ENCODE measurements at regions not wholly inside any gene's neighbourhood (a gene's known extent, or its start where the extent isn't known, plus 50 kb on each side); places are given as distances from the start of the nearest gene placed in this dataset.
"Not testable (repeated sequence)": the region's sequence is repeated elsewhere in the genome, so short reads cannot be mapped to it uniquely, and the experiment has no call there.

DNA sequence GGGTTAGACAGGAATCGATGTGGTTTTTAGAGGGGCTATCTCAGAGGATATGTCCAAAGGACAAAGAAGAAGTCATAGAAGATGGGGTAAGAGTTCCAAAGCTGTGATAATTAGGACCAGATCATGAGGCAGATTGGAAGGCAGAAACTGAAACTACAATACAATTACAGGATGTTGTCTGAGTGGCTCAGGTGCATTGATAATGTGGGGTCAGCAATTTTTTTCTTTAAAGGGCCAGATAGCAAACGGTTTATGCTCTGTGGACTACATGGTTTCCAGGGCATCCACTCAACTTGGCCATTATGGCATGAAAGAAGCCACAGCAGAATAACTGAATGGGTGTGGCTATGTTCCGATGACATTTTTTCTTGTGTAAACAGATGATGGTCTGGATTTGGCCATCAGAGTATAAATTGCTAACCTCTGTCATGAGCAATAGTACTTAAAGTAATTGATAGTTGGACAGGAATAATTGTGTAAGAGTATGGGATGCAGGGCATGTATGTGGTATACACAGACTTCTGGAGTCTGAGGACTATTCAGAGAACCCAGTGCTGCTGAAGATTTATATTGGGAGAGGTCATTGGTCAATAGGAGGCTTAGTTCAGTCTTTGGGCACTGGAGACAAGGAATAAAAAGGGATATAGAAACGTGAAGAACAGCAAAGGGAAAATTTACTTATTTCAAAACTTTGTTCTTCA, 198.4 kb upstream of the ADGRL4 start:
- DNase-seq, result no peak

DNA sequence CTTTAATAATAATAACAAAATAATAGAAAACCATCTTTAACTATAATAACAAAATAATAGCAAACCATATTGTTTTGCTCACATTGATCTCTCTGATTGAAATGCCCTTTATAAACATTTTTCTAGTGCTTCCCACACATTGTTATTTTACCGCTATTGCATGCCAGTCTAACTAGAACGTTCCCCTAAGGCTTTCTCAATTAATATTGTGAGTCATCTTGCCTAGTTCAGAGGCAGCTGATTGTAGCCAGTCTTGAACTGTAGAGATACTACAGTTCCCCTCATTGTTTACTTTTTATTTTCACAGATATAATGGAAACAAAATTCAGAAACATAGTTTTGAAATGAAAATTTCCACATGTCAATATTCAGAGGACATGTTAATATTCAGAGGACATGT, 192.3 kb upstream of the ADGRL4 start:
- DNase-seq, result no peak

DNA sequence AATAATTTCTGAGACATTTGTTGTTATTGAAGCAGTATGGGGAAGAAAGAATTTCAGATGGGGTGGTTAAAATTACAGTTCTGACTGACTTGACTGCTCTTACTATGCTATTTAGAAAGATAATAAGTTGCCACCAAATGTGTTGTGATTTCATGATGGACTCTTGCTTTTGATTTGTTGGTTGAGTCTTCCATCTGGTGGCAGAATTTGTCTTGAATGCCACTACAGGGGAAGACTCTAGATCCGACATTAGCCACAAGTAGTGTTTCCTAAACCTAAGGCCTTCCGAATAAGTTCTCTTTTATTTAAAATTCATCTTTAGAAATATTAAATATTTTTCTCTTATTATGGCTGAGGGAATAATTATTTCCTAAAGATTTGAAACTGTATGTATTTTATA, 190.9 kb upstream of the ADGRL4 start:
- DNase-seq, result no peak

- DNase-seq, result no peak
These were observed 189.7 kb upstream of the ADGRL4 start for GRCh38 chr1:79196211-79196610.

- no peak for DNase-seq
These were observed 186.9 kb upstream of the ADGRL4 start for GRCh38 chr1:79193211-79194079.

GRCh38 chr1:79190074-79190473, 183.5 kb upstream of the ADGRL4 start:
- DNase-seq, result no peak

- no peak for DNase-seq
These were observed 181.8 kb upstream of the ADGRL4 start for GRCh38 chr1:79188337-79188736.

DNA sequence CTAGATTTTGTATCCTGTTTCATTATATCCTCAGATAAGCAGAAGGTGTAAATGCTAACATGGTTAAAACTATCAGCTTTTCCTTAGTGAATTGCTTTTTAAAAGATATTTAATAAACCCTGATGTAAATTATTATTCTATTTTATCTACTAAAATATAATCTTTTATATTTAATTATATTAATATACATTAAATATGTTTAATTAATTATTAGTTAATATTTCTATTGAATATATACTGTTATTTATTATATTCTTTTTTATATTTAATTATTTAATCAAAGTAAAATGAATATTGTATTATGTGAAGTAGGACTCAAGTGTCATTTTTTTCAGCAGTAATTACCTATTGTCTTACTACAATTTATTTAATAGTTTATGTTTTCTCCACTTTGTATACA, 179.7 kb upstream of the ADGRL4 start:
- no peak for DNase-seq

- no peak for DNase-seq
These were observed 171.3 kb upstream of the ADGRL4 start for GRCh38 chr1:79177844-79178243.

GRCh38 chr1:79161077-79161476, 154.5 kb upstream of the ADGRL4 start:
- DNase-seq, result no peak

DNA sequence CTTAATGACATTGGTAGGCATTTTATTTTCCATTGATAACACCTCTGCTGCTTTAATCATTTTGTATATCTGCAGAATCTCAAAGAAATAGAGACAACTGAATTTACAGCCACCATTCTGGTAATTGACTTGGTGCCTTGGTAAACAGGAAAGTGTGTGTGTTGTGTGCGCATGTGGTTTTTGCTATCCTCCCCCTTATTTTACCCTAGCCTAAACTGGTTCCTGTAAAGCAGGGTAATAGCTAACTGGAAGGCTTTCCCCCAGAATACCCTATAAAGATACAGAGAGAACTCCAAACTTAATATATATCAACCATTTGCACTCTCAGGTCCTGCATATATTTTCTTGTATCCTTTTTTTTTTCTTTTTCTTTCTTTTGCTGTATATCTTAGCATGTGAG, 149.5 kb upstream of the ADGRL4 start:
- DNase-seq, result no peak

GRCh38 chr1:79151006-79151796, 144.7 kb upstream of the ADGRL4 start:
- no peak for DNase-seq

DNA sequence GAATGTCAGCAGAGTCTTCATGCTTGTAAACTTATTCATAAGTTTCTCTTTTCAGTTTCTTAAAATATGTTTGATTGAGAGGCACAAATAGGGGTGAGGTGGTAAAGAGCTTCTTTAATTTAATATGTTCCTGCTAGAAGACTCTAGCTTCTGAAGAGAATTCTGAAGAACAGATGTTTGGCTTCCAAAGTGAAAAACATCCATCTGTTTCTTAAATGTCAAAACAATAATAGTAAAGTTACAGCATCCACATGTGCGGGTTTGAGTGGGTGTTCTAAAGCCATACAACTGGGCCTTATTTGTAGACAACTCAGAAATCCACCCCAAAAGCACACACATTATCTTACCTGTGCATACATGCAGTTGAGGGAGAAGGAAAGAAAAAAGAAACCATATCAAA, 144.0 kb upstream of the ADGRL4 start:
- DNase-seq, result no peak

DNA sequence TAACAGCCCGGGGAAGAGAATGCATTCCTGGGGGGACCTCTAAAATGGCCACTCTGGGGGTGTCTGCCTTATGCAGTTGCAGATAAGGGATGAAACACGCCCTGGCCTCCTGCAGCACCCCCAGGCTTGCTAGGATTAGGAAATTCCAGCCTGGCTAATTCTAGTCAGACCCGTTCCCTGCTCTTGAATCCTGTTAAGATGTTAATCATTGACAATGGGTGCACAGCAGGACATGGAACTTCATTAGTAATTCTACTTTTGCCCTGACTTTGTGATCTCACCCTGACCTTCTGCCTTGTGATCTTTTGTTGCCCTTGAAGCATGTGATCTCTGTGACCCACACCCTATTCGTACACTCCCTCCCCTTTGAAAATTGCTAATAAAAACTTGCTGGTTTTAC, 131.7 kb upstream of the ADGRL4 start:
- not testable (repeated sequence) for DNase-seq

DNA sequence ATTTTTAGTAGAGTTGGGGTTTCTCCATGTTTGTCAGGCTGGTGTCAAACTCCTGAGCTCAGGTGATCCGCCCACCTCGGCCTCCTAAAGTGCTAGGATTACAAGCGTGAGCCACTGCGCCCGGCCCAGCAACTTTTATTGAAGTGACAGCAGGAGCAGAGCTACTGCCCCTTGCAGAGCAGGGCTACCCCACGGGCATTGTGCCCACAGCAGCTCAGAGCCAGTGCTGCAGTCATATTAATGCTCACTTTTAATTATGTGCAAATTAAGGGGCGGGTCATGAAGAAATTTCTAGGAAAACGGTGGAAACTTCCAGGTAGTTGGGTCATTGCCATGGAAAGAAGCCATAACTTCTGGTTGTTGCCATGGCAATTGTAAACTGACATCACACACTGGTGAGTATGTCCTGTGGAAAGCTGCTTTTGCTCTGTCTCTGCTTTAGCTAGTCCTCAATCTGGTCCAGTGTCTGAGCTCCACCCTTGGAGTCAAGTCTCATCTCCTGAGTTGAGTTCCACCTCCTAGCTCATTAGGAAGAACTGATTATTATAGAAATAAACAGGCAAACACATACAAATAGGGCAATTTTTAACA, 127.3 kb upstream of the ADGRL4 start:
- no peak for DNase-seq

DNA sequence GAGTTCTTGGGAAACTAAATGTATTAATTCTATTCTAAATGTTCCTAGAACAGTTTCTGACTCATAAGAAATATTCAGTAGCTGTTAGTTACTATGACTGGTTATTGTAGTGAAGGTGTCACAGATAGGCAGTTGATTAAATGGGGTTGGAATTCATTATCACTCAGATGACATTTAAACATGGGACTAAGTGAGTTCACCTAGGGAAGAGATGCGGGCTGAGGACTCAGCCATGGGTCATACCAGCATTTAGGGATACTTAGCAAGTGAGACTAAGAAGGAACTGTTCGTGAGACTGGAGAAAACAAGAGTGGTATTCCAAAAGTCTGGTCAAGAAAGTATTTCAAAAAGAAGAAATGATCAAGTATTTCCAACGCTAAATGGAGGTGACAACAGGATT, 125.1 kb upstream of the ADGRL4 start:
- DNase-seq, result no peak

- DNase-seq, result no peak
These were observed 123.4 kb upstream of the ADGRL4 start for GRCh38 chr1:79129914-79130313.

GRCh38 chr1:79128722-79129121, 122.2 kb upstream of the ADGRL4 start:
- DNase-seq, result no peak

DNA sequence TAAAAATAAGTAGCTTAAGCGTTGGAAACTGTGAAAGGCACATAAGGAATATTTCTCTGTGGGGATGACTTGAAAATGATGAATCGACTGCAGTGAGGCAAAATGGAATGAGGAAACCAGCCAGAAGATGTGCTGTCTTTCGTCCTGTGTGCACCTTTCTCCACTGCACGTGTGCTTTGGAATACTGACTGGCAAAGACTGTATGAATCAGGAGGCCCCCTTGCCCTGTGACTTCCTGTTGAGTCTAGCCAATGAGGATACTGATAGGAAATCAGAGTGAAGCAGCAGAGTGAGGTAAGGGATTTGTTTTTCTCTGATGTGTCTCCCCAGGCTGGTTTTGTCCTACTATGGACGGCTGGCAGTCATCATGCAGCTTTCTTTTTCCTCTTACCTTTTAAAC, 118.2 kb upstream of the ADGRL4 start:
- DNase-seq, result no peak

DNA sequence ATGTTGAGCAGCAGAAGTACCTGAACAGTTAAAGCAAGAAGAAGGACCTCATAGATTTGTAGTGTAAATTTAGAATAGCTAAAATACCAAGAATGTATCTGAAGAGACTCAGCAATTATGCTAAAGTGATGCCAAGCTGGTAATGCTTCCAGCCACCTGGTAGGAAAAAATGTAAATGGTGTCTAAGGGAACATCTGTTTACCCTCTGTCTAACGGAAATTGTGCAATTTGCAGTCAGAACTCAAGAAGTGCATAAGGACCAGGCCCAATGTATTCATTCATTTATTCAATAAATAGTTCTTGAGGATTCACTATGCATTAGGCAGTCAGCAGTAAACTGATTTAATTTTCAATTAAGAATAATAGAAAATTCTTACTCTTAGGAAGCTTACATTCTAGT, 116.0 kb upstream of the ADGRL4 start:
- DNase-seq, result no peak

DNA sequence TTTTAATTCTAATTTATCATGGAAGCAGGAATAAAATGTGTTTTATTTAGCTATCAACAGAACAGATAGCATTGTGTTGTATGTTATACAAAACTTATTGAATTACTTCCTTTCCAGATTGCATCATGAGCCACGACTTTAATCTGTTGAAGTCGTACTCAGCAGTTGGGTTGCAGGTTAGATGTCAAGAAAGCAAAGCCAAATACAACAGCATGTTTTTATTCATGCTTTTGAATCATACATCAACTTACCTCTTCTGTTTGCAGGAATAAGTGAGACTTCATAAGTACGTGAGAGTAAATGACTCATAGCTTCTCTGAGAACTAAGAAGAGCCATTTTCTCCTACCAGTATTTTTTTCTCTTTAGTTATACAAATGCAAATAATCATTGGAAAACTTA, 110.8 kb upstream of the ADGRL4 start:
- no peak for DNase-seq

DNA sequence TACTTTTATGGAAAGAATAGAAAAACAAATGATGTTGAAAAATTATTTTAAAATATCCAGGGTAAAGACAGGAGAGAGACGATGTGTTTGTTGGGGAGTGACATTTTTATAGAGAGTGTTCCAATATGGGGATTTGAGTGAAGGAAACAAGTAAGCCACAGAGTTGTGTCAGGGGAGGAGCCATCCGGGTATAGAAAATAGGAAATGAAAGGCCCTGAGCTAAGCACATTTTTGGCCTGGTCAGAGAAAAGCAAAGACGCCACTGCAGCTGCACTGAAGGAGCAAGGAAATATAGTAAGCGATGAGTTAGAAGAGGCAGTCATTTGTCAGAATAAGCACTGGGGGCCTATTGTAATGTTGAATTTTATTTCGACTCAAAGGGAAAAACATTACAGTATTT, 107.3 kb upstream of the ADGRL4 start:
- no peak for DNase-seq

- DNase-seq, result no peak
These were observed 104.2 kb upstream of the ADGRL4 start for GRCh38 chr1:79110749-79111148.
